ENCODE measurements at regions not wholly inside any gene's neighbourhood (a gene's known extent, or its start where the extent isn't known, plus 50 kb on each side); places are given as distances from the start of the nearest gene placed in this dataset.

DNA sequence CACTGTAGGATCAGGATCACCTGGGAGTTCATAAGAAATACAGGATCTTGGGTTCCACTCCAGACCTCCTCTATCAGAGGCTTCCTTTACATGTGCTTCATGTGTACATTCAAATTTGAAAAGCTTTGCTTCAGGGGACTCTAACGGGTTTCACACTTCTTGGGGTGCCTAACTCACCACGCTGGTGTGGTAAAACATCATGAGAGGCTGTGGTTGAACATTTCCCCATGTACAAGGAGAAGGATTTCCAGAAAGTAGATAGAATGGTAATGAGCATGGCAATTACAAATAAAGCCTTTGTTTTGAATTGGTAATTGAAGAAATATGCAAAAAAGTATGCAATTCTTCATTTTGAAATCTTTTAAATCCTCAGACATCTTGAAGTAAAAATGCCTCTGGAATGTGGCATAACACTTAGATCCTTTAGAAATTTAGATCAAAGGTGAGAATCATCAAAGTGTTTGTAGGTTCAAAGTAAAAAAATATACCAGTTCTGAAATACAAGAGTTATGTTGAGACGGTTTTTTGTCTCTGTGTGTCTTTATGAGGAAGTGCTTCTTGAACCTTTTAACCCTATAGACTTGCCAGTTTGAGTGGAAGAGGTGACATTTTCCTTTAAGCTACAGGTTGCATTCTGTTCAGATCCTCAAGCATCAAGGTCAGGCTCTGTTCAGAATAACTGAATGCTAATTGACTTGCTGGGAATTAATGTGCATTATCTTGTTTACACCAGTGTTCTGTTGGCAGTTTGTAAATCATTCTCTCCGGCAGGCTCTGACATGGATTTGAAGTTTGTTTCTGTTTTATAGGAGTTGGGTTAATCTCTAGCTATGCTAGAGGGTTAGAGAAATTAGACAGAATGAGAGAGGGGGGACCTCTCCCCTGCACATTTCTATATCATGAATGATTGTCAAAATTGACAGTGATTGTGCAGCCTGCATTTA is 415.3 kb downstream of the MAN2A1 start:
- DNase-seq (ENCODE audit: low read depth in 2 of 3, low spot score in 1 of 3): no peak

DNA sequence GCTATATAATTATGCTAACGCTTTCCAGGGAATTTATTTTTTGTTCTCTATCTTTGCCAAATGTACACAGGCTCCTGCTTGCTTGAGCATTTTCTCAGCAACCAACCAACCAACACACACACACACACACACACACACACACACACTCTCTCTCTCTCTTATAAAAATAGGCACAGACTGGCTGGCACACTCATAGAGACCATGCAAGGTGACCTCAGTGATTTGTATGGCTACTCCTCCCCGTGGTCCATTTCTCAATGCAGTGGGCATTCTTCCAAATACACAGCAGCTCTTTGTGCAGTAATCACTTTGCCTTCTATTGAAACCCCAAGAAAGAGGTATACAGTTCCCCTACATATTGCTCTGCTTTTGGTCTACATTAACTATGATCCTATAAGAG is 416.0 kb downstream of the MAN2A1 start:
- DNase-seq (ENCODE audit: low read depth in 2 of 3, low spot score in 1 of 3): no peak

DNA sequence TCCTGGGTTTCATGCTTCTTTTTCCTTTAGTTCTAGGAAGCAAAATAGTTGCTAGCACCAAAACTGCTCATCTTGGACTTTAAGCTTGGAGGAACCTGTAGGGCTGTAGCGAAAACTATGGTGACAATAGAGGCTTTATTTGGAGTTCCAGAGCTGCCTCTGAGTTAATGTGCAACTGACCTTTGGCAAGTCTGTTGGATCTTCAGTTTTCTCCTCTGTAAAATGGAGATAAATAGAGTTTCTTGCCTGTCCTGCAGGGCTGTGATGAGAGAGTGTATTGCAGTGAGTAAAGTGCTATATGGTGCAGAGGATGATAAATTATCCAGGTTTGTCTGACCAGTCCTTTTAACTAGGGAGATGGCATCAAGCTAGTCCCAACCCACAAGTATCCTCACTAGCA is 417.0 kb downstream of the MAN2A1 start:
- no peak for DNase-seq (ENCODE audit: low read depth in 2 of 3, low spot score in 1 of 3)

DNA sequence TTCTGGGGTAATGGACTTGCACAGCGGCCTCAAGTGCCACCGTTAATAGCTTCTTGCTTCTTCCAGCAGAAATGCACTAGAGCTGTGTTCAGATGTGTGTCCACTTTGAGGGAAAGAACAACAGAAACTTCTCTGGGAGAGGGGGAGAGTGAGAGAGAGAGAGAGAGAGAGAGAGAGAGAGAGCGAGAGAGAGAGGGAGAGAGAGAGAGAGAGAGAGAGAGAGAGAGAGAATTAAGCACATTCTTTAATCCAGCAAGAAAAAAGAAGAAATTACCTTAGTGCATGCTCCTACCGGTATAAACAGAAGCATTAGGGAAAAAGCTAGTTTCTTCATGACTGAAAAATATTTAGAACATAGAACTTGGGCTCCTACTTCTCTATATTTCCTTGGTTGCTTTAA is 418.8 kb downstream of the MAN2A1 start:
- DNase-seq (ENCODE audit: low read depth in 2 of 3, low spot score in 1 of 3): no peak

GRCh38 chr5:110109667-110110066 is 419.9 kb downstream of the MAN2A1 start:
- DNase-seq (ENCODE audit: low read depth in 2 of 3, low spot score in 1 of 3): no peak

GRCh38 chr5:110112348-110112747 is 422.6 kb downstream of the MAN2A1 start:
- DNase-seq (ENCODE audit: low read depth in 2 of 3, low spot score in 1 of 3): no peak

- DNase-seq (ENCODE audit: low read depth in 2 of 3, low spot score in 1 of 3): no peak
Measured at GRCh38 chr5:110115503-110115902, 425.8 kb downstream of the MAN2A1 start.

DNA sequence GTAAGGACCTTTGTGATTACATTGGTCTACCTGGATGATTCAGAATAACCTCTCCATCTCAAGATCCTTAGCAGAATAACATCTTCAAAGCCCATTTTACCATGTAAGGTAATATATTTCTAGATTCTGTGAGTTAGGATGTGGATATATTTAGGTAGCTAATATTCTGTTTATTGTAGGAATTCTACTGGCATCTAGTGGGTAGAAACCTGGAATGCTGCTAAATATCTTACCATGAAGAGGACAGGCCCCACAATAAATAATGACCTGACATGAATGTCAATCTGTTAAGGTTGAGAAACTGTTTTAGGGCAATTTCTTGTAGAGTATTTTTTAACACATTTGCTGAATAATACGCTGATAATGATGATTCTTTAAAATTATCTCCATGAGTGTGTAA is 426.8 kb downstream of the MAN2A1 start:
- DNase-seq (ENCODE audit: low read depth in 2 of 3, low spot score in 1 of 3): no peak

- no peak for DNase-seq (ENCODE audit: low read depth in 2 of 3, low spot score in 1 of 3)
Measured at GRCh38 chr5:110134963-110135935, 445.5 kb downstream of the MAN2A1 start.

DNA sequence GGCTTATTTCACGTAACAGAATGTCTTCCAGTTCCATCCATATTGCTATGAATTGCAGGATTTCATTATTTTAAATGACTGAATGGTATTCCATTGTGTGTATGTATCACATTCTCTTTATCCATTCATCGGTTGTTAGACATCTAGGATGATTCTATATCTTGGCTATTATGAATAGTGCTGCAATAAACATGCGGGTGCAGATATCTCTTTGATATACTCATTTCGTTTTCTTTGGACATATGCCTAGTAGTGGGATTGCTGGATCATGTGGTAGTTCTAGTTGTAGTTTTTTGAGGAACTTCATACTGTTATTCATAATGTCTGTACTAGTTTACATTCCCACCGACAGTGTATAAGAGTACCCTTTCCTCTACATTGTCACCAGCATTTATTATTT is 460.5 kb downstream of the MAN2A1 start:
- DNase-seq (ENCODE audit: low read depth in 2 of 3, low spot score in 1 of 3): no peak

DNA sequence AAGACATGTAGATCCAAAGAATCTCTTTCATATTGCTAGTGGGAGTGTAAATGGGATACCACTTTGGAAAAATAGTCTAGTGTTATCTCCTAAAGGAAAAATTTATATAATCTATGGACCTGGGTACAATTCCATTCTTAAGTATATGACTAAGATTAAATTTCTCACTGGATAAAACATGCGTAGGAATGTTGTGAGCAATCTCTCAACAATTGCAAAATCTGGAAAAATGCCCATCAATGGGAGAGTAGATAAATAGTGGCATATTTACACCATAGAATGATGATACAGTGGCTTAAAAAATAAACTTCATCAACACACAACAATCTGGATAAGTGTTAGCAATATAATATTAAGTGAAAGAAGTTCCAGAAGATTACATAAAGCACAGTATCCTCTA is 469.5 kb downstream of the MAN2A1 start:
- no peak for DNase-seq (ENCODE audit: low read depth in 2 of 3, low spot score in 1 of 3)

DNA sequence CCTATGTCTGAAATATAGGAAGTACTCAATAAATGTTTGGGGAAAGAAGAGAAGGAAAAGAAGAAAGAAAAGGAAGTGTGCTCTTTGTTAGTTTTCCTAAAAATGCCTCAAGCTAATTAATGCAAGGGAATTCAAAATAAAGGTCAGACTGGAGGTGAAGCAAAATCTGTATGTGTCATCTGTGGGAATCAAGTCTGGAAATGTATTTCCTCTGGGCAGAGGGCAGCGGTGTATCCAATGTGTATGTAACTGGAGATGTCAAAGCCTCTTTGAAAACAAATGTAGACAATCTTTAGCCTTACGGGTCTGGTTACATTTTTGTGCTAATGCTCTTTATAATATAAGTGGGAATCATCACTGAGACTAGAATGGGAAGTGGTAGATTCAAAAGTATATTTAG is 471.4 kb downstream of the MAN2A1 start:
- DNase-seq (ENCODE audit: low read depth in 2 of 3, low spot score in 1 of 3): no peak

DNA sequence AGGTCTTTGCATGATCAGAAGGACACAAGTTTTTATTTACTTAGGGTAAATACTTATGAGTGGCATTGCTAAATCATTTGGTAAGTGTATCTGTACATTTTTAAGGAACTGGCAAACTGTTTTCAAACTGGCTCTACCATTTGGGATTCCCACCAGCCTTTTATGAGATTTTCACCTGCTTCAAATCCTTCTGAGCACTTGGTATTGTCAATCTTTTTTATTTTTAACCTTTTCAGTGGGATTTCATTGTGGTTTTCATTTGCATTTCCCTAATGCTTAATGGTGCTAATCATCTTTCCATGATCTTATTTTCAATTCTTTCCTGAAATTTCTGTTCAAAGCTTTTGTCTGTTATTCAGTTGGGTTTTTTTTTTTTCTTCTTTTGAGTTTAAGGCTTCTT is 475.6 kb downstream of the MAN2A1 start:
- no peak for DNase-seq (ENCODE audit: low read depth in 2 of 3, low spot score in 1 of 3)

DNA sequence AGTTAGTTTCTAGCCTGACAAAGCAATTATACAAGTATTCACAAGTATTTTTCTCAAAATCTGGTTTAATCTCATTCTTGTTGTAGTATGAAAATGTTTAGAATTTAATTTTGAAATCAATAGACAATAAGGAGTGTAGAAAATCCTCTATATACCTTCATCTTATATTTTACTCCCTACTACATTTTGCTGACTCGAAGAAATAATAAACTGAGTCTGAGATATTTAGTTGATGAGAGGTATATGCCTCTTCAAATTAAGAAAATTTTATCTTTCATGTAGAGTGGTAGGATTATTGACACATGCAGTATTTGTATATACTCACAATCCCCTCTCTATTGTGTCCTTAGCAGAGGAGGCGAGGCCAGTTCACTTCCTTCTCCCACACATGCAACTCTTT is 477.7 kb downstream of the MAN2A1 start:
- no peak for DNase-seq (ENCODE audit: low read depth in 2 of 3, low spot score in 1 of 3)

DNA sequence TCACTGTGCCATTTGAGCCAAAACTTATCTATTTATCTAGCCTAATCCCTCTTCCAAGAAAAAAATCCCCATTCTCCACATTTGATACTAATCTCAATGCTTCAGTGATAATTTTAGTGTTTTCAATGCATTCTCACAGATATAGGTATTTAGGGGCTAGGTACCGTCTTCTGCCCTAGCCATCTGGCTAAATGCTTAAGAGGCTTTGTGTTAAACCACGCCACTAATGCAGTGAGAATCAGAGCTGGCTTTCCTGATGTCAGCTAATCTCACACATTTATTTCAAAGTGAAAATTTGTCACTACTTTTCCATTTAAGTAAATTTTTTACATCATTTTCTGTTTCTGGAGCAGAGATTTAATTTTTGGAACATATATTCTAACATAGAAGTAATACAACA is 479.7 kb downstream of the MAN2A1 start:
- DNase-seq (ENCODE audit: low read depth in 2 of 3, low spot score in 1 of 3): no peak

GRCh38 chr5:110177729-110178128 is 488.0 kb downstream of the MAN2A1 start:
- DNase-seq (ENCODE audit: low read depth in 2 of 3, low spot score in 1 of 3): no peak

DNA sequence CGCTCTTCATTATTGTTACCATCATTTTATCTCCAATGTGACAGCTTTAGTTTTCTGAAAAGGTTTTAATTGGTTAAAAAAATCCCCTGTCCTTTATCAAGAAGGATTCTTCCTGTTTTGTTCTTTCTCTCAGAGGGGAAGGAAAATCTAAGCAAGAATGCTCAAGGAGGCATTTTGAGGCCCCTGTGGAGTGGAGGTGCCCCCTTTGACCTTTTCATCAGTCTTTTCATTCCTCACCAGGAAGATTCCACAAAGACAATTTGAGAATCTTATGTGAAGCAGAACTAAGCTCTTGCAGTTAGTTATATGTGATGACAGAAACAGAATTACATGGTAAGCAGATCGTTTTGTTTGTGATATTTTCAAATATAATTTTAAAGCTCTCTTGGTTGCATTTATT is 489.6 kb downstream of the MAN2A1 start:
- no peak for DNase-seq (ENCODE audit: low read depth in 2 of 3, low spot score in 1 of 3)

DNA sequence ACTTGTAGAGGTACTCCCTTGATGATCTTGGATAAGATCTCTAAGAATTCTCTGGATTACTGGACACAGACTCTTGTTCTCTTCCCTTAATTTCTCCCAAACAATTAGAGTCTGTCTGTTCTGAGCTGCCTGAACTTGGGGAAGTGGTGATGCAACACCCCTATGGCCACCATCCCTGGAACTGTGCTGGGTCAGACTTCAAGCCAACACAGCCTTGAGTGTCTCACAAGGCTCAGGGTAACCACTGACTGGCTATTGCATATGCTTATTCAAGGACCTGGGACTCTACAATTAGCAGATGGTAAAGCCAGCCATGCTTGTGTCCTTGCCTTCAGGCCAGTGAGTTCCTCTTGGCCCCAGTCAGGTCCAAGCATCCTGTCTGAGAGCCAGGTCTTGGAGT is 504.5 kb downstream of the MAN2A1 start:
- DNase-seq (ENCODE audit: low read depth in 2 of 3, low spot score in 1 of 3): no peak

GRCh38 chr5:110195288-110195687 is 505.6 kb downstream of the MAN2A1 start:
- DNase-seq (ENCODE audit: low read depth in 2 of 3, low spot score in 1 of 3): no peak

DNA sequence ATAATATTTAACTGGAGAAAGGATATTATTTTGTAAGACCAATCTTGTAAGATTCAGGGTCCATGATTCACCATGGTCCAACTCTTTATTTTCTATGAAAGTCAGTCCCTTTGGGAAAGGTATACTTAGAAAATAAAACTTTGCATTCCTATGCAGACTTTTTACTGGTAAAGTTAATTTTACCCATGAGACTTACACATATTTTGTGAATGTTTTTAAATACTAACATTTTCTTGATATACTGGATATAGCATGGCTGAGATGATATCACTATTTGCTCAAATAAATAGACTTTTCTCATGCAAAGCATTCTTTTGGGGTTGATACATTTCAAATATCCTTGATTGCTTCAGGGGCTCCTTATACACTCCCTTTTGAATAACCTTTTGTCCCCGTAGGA is 512.1 kb downstream of the MAN2A1 start:
- no peak for DNase-seq (ENCODE audit: low read depth in 2 of 3, low spot score in 1 of 3)

DNA sequence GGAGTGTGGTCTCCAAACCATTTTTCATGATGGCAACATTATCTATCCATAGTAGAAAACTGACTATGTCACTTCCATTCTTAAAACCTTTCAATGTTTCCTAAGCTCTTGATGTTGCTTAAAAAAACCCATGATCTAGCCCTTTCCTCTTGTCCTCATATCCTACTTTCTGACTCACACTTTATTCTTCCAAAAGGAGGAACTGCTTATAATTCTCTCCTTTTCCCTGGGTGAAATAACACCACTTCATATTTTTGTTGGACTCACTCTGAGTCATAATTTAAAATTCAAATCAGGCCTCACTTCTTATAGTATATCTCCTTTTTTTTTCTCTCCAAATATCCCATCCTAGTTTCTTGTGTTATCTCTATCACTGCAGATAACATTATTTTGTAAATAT is 513.9 kb downstream of the MAN2A1 start:
- no peak for DNase-seq (ENCODE audit: low read depth in 2 of 3, low spot score in 1 of 3)

- no peak for DNase-seq (ENCODE audit: low read depth in 2 of 3, low spot score in 1 of 3)
Measured at GRCh38 chr5:110209401-110209800, 517.1 kb downstream of the TMEM232 start.

All from stimulated activated CD4-positive, alpha-beta T cell treated with anti-CD3 and anti-CD28 coated beads, Interleukin-12 subunit alpha, Interleukin-12 subunit beta, amount 100 ng/mL, for 48 hours (primary cell).